HG02938 (cell line): ENCODE measurements at regions not wholly inside any gene's neighbourhood (a gene's known extent, or its start where the extent isn't known, plus 50 kb on each side); places are given as distances from the start of the nearest gene placed in this dataset.
"Not testable (repeated sequence)": the region's sequence is repeated elsewhere in the genome, so short reads cannot be mapped to it uniquely, and the experiment has no call there.

ENCODE experiments used
- ATAC-seq: cut with Tn5 transposase; IDR thresholded peaks from one replicate; pipeline ENCODE4 v1.9.1; 2021; ENCODE audit warnings: mild to moderate bottlenecking, moderate library complexity; ENCODE audit not compliant: unreplicated experiment

GRCh38 chr4:38462367-38463055 lies 201.5 kb upstream of the KLF3 start:
- ATAC-seq: no peak

DNA sequence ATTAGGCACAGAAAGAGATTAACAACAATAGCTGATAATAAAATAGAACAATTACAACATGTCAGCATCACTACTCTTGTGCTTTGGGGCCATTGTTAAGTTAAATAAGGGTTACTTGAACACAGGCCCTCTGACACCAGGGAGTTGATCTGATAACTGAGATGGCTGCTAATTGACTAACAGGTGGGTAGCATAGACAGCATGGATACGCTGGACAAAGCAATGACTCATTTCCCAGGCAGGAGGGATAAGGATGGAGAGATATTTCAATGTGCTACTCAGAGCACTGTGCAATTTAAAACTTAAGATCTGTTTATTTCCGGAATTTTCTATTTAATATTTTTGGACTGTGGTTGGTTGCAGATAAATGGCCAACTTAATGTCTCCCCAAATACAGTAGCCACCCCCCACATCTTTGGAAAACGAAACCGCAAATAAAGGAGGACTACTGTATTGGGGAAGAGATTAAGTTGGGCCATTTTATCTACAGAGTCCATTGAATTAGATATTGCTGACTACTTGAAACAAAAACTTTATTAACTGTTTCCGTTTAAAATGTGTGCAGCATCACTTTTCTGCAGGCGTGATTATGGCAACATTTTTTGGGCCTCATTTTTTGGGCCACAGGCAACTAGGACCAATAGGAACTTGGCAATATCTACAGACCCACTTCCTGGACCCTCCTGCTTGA lies 200.6 kb upstream of the KLF3 start:
- no peak for ATAC-seq

- no peak for ATAC-seq
These were observed 199.7 kb upstream of the KLF3 start for GRCh38 chr4:38464328-38464727.

- no peak for ATAC-seq
These were observed 197.6 kb upstream of the KLF3 start for GRCh38 chr4:38466401-38466800.

- no peak for ATAC-seq
These were observed 196.7 kb upstream of the KLF3 start for GRCh38 chr4:38467296-38467695.

GRCh38 chr4:38468339-38468866 lies 195.6 kb upstream of the KLF3 start:
- no peak for ATAC-seq

GRCh38 chr4:38469410-38469809 lies 194.6 kb upstream of the KLF3 start:
- no peak for ATAC-seq

- no peak for ATAC-seq
These were observed 193.2 kb upstream of the KLF3 start for GRCh38 chr4:38470735-38471262.

GRCh38 chr4:38482696-38483095 lies 181.3 kb upstream of the KLF3 start:
- ATAC-seq: no peak

- ATAC-seq: not testable (repeated sequence)
These were observed 180.4 kb upstream of the KLF3 start for GRCh38 chr4:38483628-38484027.

GRCh38 chr4:38489011-38489861 lies 174.8 kb upstream of the KLF3 start:
- no peak for ATAC-seq

DNA sequence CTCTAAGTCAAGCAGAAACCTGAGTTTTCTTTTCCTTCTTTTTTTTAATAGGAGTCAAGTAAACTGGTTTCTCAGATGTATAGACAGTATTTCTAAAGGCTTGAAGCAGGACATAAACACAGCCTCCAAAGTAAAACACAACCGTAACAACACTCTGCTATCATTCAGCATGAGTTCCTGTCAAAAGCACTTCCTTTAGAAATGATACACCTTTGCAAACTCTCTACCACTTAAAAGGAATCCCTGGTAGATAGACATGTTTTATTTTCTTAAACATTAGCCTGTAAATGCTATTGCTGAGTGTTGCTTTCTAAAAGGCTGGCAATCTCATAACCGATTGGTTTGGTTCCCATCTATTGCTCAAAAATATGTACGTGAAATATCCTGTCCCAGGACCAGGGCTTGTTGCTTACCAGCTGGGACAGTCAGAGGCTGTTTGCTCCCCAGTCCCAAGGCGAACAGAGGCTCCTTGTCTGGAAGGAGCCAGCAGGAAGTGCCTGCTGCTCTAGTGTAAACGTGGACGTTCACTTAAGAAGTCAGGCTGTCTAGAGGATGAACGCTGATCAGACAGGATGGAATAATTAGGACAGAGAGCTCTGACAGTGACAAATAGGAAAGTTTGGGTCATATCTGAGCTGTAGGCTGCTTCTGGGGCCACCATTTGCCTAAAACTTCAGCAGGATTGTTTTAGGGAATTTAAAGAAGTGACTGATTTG lies 173.9 kb upstream of the KLF3 start:
- ATAC-seq: no peak

- ATAC-seq: no peak
These were observed 173.1 kb upstream of the KLF3 start for GRCh38 chr4:38490753-38491446.

DNA sequence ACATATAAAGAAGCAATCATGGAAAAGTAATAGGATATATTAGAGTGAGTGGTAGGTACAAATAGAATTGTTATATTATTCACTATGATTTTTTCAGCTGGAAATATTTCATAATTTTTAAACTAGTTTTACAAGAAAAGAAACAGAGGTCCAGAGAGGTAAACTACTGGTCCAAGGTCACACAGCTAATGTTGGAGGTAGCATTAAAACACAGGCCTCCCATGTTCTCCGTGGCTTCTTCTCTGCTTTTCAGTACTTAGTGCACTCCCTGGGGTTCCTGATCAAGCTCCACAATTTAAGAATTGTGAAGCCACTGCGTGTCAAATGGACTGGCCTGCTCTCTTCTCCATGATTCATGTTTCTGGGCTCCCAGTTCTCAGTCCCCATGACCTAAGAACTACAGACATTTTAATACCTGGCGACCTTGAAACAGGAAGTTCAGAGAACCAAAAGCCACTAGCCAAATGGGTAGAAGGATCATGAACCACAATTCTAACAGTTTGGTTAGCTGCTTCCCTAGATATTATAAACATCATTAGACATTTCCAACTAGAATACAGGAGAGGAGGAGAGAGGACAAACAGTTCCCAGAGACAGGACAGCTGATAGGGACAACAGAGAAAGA lies 172.0 kb upstream of the KLF3 start:
- no peak for ATAC-seq

DNA sequence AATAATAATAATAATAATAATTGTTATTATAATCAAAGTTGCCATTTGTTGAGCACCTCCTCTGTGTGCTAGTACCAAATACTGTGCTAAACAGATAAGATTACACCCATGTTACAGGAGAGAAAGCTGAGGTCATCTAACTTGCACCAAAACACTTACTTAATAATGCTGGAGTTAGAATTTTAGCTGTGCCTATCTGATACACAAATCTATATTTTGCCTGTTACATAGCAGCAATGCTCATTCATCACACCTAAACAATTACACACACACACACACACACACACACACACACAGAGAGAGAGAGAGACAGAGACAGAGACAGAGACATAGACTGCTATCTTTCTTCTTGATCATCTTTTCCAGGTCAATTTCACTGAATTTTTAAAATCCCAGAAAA lies 170.9 kb upstream of the KLF3 start:
- no peak for ATAC-seq

- ATAC-seq: no peak
These were observed 168.6 kb upstream of the KLF3 start for GRCh38 chr4:38495446-38495845.

DNA sequence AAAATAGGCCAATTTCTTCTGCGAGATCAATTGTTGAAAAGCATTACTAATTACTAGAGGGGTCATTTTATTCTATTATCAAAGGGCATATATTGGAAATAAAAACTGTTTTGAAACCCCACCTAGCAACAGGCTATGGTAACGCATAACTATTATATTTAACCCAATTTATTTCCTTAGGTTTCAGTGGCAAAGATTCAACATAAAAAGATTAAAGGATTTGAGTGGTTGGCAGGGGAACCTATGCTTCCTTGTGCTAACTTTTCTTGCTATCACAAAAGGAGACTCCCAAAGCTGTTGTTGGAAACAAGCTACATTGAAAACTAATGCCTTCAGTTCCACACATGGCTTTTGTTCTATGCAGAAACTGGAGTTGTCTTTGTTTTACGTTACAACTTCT lies 166.9 kb upstream of the KLF3 start:
- ATAC-seq: no peak

- ATAC-seq: no peak
These were observed 164.9 kb upstream of the KLF3 start for GRCh38 chr4:38499101-38499500.

DNA sequence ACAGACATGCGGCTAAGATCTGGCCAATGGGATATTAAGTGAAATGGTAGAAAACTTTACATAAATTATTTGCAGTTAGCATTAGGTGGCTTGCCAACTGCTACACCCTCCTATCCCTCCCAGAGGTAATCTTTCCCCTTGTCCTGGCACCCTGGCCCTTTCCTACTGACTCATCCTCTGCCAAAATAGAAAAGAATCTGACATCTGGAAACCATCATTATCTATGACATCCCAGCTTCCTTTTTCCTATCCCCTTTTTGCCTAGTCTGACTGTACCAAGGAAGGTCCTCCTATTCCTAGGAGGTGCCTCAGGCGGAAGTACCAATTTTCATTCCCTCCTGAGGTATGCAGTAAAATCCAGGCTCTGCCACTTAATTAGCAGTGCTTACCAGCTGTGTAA lies 163.6 kb upstream of the KLF3 start:
- ATAC-seq: no peak

DNA sequence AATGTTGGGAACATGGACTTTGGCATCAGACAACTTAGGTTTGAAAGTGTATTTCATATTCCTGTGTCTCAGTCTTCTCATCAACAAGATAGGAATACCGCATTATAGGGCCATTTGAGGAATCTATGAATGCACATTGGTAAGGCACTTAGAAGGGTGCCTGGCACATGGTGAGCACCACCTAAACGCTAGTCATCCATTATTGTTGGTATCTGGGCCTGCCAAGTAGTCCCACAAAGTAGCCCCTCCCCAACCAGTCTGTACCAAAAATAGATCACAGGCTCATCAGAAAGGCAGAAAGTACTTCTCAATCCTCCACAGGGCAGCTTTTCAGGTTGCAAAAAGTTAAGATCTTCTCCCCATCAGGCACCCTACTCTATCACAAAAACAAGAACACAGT lies 162.3 kb upstream of the KLF3 start:
- no peak for ATAC-seq
